Putamen (tissue), 1 donor: ENCODE measurements at regions not wholly inside any gene's neighbourhood (a gene's known extent, or its start where the extent isn't known, plus 50 kb on each side); places are given as distances from the start of the nearest gene placed in this dataset.
"Not testable (repeated sequence)": the region's sequence is repeated elsewhere in the genome, so short reads cannot be mapped to it uniquely, and the experiment has no call there.

Experiments used
- DNase-seq: peaks from one replicate; pipeline ENCODE4 v3.0.0-alpha.2; 2016; ENCODE audit warnings: low spot score

DNA sequence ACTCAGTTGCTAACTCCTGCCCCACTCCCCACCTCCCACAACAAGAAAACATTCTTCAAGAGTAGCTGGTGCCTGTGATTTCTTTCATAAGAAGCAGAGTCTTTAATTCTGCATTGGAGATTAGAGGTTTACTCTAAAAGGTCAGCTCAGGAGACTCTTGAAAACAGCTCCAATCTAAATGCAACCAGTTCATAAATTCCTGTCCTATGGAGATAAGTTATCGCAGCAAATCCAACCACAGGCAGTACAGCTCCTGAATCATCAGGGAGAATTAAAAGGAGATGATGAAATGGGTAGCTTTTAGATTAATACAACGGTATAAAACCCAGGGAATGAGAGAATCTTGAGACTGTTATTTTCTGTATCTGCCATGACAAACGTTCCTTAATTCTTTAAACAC, 130.7 kb downstream of the SOCS6 start:
- DNase-seq, result no peak

DNA sequence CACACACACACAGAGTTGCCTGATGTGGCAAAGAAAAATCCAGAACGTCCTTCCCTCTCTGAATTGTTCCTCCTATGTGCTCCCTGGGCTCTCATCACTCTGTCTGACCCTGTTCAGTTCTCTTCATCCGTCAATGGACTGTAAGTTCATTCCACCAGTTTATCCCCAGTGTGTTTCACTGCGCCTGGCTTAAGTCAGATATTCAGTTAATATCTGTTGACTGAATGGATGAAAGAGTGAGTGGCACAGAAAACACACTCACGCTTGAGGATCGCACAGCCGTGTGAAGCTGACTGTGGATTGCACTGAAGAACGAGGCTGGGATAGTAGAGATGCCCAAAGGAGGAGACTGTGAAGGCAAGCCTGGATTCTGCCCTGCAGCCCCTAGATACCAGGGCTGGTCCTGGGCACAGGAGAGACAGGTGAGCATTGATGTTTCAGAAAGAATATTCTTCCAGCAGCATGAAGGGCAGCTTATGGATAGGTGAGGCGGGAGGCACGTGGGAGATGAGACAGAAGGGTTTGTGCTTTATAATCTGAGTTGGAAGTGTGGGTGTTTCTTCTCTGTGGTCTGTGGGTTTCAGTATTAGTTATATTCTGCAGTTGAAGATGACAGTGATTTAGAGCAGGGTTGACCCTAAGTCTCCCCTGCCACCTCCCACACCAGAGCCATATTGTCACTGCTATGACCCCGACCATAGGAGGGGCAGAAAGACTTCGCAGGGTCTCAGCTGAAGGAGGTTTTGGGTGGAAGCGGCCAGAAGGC, 129.9 kb downstream of the SOCS6 start:
- DNase-seq, result no peak

DNA sequence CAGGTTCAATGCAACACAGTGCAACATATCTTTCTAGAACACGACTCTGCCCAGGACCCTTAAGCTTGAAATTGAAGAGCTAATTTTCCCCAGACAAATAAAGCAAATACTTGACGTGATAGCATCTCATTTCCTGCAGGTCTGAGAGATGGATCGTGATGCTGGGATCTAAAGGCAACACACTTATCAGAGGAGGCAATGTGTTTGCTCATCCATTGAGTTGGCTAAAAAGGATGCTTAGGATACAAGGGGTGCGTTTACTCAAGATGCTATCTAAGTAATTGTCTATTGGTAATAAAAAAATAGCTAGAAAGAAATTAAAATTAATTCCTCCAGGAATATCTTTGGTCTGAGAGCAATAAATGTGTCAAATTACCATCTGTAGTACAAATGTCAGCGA, 129.0 kb downstream of the SOCS6 start:
- no peak for DNase-seq

DNA sequence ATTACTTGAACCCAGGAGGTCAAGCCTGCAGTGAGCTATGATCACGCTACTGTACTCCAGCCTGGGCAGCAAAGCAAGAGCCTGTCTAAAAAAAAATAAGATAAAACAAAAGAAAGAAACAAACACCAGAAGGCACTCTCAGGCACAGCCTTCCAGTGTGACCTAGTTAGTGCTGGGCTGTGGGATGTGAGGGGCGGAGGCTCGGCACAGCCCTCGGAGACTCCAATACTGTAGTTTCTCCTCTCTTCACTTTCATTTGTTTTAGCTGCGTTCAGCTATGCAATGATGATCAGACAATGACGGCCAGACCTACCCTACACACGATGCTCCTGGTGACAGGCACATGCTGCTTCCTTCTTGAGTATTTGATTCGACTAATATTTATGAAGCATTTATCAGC, 127.7 kb downstream of the SOCS6 start:
- DNase-seq, result peak; percentile 16

- DNase-seq, result no peak
Observed at GRCh38 chr18:70415823-70416488, 127.1 kb downstream of the SOCS6 start.

- peak; percentile 49 for DNase-seq
Observed at GRCh38 chr18:70414315-70414900, 125.6 kb downstream of the SOCS6 start.

GRCh38 chr18:70413455-70413854, 124.6 kb downstream of the SOCS6 start:
- DNase-seq, result no peak

- DNase-seq, result no peak
Observed at GRCh38 chr18:70411876-70412435, 123.1 kb downstream of the SOCS6 start.

DNA sequence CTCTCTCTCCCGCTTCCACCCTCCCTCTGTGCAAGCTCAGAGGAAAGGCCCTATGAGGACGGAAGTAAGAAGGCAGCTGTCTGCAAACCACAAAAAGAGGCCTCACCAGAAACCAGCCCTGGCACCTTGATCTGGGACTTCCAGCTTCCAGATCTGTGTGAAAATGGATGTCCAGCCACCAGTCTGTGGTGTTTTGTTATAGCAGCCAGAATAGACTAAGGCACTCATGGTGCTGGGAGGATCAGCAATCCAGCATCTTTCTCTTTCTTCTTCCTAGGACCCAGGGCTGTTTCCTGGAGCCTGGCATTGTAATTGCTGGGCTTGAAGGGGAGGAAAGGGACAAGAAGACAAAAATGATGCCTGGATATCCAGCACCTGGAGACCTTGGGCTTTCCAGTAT, 122.5 kb downstream of the SOCS6 start:
- no peak for DNase-seq

DNA sequence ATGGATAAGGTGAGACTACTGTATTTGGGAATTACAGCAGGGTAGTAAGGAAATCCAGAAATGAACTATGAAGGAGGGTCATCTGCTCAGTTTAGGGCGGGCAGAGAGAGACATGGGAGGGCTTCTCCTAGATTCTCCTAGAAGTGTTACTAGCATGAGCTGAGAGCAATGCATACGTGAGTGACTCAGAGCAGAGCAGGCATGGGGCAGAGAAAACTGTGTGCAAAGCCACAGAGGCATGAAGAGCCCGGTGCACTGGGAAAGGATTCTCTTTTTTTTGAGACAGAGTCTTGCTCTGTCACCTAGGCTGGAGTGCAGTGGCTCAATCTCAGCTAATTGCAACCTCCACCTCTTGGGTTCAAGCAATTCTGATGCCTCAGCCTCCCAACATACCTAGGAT, 116.2 kb downstream of the SOCS6 start:
- DNase-seq, result no peak

- no peak for DNase-seq
Observed at GRCh38 chr18:70400476-70400875, 111.6 kb downstream of the SOCS6 start.

- no peak for DNase-seq
Observed at GRCh38 chr18:70398076-70398475, 109.2 kb downstream of the SOCS6 start.

DNA sequence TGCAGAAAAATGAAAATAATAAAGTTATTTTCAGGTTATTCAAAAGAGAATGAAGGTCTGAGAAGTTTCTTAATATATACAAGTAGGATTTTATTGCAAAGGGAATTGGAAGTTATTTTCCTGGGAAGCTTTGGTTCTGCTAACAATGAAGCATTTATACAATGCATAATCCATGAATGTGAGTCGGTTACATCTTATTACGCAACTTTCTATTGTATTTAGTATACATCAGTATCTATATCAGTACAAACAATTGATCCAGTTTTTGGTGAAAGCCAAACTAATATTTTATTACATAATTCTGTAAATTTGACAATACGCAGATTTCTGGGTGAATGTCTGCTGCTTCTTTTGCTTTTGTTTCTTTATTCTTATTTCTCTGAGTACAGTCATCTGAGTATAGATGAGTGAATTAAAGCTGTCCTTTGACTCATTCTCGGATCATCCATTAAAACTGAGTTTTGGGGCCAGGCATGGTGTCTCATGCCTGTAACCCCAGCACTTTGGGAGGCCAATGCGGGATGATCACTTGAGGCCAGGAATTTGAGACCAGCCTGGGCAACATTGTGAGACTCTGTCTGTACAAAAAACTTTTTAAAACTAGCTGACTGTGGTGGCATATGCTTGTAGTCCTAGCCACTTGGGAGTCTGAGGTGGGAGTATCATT, 108.5 kb downstream of the SOCS6 start:
- DNase-seq, result no peak

GRCh38 chr18:70395771-70396170, 106.9 kb downstream of the SOCS6 start:
- DNase-seq, result not testable (repeated sequence)

DNA sequence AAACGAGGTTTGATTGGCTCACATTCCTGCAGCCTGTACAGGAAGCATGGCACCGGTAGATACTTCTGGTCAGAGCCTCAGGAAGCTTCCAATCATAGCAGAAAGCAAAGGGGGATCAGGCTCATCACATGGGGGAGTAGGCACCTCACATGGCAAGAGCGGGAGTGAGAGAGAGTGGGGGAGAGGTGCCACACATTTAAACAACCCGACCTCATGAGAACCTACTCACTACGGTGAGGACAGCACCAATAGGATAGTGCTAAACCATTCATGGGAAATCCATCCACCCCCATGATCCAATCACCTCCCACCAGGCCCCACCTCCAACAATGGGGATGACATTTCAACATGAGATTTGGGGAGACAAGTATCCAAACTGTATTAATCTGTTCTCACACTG, 105.8 kb downstream of the SOCS6 start:
- DNase-seq, result no peak

- no peak for DNase-seq
Observed at GRCh38 chr18:70390371-70391090, 101.7 kb downstream of the SOCS6 start.

GRCh38 chr18:70389036-70389435, 100.2 kb downstream of the SOCS6 start:
- DNase-seq, result not testable (repeated sequence)

DNA sequence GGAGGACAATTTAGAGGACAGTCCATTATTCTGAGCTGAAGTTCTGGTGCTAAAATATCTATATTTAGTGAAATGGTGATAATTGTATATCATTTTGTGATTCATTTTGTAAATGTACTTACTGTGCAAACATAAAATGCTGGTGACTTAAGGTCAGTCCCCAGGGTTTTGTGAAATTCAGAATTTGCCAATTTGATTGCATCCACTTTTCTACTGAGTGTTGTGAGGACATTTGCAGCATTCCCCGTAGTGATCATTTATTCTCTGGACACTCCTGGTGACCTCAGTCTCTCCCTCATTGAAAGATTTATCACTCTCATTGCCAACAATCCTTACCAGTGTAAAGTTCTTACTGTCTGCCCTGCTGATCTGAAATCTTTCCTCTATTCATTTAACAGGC, 98.2 kb downstream of the SOCS6 start:
- no peak for DNase-seq

GRCh38 chr18:70386582-70386981, 97.7 kb downstream of the SOCS6 start:
- no peak for DNase-seq

DNA sequence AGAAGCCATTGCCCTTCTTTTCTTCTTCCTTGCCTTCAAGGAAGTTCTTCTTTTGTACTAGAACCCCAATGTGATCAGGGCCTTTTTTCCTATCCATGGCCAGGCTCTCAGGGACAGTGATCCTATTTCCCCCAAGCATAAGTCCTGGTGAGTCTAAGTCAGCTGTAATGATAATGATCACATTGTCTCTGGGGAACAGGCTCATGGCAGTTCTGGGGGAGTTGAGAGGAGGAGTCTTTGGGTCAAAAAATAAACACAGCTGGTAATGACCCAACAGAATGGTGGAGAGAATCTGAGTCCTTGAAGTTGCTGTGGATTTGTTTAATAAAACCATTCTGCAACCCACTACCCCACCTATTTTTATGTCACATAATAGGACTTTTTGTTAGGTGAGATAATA, 96.6 kb downstream of the SOCS6 start:
- DNase-seq, result peak; percentile 43

DNA sequence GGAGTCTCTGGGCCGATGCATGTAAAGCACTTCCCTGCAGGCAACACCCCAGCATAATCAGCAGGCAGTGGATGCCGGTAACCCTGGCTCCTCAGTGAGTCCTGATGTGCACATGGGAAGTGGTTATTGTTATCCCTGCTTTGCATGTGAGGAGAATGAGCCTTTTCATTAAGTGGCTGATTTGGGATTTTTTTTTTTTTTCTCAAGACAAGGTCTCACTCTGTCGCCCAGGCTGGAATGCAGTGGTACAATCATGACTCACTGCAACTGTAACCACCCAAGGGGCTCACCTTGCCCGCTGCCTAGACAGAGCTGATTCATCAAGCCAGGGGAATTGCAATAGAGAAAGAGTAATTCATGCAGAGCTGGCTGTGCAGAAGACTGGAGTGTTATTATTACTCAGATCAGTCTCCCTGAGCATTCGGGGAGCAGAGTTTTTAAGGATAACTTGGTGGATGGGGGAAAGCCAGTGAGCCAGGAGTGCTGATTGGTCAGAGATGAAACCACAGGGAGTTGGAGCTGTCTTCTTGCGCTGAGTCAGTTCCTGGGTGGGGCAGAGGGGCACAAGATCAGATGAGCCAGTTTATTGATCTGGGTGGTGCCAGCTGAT, 95.4 kb downstream of the SOCS6 start:
- DNase-seq, result peak; percentile 25
